ENCODE measurements at regions not wholly inside any gene's neighbourhood (a gene's known extent, or its start where the extent isn't known, plus 50 kb on each side); places are given as distances from the start of the nearest gene placed in this dataset.
"Not testable (repeated sequence)": the region's sequence is repeated elsewhere in the genome, so short reads cannot be mapped to it uniquely, and the experiment has no call there.

DNA sequence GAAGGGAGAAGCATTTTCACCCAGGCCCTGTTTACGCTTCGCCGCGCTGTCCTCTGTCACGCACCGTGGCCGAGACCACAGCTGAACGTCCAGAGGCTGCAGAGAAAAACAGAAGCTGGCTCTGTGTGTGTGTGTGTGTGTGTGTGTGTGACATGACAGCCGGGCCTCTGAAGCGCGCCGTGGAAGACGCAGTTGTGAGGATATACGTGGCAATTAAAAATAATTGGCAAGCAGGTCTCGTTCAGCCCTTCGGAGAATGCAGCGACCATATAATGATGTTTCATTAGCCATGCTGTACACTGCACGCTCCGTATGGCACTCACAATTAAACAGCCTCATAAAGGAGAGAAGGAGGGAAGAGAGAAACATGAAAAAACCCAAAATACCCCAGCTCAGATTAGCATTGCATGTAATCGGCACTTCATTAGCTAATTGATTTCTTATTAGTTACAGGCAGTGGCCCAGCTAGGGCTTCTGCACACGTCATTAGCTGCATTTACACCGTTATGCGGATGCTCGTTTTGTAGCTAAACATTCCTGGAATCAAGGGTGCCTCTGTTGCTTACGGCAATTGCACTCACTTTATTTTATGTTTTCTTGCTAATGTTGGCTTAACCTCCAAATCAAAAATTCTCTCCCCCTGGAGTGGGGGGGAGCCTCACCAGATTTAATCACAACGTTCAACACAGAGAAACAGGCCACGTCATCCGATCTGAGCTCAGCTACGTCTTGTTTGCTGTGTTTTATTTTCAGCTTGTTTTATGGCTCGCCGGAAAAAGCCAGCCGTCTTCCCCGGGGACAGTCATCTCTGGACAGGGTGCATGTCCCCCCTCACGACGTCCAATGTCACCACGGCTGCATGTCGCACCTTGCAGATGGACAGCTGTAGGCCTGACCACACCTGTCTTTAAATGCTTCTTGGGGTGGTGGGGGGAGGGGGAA is 74.6 kb upstream of the SHOX start:
- DNase-seq, result peak; percentile 26

DNA sequence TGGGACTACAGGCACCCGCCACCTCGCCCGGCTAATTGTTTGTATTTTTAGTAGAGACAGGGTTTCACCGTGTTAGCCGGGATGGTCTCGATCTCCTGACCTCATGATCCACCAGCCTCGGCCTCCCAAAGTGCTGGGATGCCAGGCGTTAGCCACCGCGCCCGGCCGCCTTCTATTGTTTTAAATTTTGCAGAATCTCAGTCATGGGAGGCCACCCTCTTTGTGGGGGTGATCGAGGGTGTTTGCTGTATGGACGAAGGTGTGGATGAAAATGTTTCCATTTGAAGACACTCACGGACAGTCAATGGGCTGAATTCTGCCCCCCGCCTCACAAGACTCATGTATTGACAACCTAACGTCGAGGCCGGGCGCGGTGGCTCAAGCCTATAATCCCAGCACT is 73.0 kb upstream of the SHOX start:
- DNase-seq, result not testable (repeated sequence)

DNA sequence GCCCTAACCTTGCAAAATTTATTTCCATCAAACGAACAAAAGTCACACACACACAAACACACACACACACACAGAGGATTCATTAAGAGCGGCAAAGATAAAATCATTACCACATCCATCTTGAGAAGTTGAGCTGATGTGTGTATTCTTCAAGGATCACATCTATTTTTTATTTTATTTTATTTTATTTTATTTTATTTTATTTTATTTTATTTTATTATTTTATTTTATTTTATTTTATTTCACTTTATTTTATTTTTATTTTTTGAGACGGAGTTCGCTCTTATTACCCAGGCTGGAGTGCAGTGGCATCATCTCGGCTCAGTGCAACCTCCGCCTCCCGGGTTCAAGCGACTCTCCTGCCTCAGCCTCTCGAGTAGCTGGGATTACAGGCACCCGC is 71.3 kb upstream of the SHOX start:
- not testable (repeated sequence) for DNase-seq

DNA sequence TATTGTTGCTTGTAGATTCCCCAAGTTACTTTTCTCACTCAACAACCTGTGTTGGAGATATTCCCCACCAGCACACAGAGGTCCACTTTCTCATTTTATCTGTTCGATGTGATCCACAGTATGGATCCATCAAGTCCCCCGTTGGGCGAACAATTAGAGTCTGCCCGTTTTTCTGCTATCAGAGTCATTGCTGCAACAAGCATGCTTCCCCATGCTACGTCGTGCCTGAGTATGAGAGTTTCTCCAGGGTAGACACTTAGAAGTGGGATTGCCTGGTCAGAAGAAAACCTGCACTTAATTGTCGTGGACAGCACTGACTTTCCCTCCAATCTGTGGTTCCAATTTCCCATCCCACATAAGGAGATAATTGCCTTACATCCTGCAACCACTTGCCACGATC is 62.7 kb upstream of the SHOX start:
- DNase-seq, result no peak

DNA sequence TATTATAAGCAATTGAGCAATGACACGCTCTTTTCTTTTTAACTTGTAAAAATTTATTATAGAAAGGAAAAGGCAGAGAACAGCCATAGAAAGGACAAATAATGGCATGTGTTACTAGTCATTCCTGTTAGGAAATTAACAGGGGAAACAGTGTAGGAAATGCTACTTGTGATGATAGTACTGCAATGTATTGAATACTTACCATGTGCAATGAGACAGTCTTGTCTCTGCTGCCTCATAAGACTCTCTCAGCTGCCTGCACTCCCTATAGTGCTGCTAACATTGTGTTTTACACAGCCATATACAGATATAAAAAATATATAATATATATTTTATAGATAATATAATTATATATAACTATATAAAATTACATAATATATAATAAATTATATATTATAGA is 62.3 kb upstream of the SHOX start:
- DNase-seq, result no peak

DNA sequence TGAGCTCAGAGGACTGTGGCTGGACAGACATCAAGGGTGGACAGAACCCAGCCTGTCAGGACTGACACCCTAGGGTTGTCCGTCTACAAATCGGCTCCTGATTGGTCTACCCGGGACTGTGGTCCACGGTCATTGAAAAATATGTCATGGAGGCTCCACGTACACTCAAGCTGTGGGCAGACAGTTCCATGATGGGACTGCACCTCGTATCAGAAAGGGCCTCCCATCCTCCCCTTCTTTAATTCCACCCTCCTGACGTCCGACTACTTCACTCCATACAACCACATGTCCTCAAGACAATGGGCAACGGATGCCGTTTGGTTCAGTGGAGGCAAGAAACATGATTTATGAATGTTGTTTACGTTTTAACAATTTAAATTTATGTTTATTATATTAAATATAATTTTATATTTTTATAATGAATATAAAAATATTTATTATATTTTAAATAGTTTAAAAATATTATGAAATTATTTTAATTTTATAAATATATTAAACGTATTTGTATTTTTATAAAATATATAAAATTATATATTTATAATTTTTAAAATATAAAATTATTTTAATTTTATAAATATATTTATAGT is 58.0 kb upstream of the SHOX start:
- DNase-seq, result no peak

DNA sequence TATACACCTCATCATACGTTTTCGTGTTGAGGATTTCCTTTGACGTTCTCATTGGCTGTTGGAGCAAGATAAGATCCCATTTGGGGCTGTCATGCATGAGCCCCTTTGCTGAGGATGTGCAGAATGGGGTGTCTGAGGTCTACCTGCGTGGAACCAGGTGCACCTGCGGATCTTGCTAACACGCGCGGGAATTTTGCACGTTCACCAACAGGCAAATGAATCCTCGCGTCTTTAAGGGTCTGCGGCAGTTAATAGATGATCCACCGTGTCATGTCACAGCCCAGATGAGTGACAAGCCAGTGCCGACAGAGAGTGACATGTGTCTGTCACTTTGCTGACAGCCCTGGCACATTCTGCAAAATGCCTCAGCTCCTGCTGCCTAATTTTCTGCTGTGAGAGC is 56.3 kb upstream of the SHOX start:
- no peak for DNase-seq

DNA sequence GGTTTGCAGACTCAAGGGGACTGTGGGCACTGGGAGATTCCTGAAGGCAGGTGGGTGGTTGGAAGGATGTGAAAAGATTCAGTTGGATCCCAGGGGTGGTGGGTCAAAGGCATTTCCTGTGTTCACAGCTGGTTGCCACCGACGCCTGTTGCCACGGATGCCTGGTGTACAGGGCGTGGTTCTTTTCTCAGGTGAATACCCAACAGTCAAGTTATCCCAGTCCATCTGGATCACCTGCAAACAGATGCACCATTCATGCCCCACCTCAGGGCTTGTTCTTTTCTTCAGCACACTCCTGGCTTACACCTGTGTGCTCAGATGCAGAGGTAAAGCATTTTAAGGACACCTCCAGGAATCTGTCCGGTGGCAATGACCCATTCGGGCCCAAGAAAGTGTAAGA is 55.8 kb upstream of the SHOX start:
- no peak for DNase-seq

DNA sequence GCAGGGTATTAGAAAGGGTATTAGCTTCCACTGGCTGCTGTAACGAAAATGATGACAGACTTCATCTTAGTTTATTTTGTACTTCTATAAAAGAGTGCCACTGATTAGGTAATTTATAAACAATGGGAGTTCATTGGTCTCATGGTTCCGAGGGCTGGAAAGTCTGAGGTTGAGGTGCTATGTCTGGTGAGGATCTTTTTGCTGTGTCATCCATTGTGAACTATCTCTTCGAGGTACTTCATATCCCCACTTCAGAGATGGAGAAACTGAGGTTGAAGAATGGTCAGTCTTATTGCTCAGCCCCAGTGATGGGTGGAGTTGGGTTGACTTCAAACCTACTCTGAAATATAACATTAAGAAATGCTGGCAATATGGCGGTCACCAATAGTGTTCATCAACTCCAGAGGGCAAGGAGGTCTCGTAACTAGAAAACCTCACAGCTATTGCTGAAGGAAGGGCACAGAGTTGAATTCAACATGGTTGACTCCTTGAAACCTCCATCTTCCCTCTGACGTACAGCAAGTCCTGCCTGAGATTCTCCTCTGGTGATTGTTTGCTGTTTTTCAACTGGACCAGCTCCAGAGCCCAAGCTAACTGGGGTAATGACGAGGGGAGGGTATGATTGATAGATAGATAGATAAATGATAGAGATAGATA is 53.6 kb upstream of the SHOX start:
- DNase-seq, result no peak

DNA sequence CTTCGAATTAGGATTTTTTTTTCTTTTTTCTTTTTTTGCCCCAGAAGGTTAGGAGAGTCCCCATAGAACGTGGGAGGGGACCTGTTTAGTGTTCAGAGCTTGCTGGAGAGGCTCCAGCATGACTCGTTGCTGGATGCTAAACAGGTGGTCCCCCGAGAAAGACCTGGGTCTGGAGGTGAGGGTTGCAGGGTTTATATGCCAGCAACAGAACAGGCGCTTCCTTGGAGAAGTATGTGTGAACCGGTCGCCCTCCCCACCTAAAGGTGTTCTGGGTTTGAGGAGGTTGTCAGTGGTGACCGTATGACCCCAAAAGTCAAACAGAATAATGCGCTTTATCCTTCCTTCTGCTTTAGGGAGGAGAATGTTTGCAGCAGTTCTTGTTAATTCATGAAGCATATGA is 52.1 kb upstream of the SHOX start:
- no peak for DNase-seq

DNA sequence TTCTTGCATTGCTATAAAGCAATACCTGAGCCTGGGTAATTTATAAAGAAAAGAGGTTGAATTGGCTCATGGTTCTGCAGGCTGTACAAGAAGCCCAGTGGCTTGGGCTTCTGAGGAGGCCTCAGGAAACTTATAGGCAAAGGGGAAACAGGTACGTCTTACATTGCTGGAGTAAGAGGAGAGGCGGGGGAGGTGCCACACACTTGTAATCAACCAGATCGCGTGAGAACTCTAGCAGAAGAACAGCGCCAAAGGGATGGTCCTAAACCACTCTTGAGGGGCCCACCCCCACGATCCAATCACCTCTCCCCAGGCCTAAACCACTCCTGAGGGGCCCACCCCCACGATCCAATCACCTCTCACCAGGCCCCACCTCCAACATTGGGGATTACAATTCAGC is 50.6 kb upstream of the SHOX start:
- DNase-seq, result no peak
